ENCODE measurements at regions not wholly inside any gene's neighbourhood (a gene's known extent, or its start where the extent isn't known, plus 50 kb on each side); places are given as distances from the start of the nearest gene placed in this dataset.

DNA sequence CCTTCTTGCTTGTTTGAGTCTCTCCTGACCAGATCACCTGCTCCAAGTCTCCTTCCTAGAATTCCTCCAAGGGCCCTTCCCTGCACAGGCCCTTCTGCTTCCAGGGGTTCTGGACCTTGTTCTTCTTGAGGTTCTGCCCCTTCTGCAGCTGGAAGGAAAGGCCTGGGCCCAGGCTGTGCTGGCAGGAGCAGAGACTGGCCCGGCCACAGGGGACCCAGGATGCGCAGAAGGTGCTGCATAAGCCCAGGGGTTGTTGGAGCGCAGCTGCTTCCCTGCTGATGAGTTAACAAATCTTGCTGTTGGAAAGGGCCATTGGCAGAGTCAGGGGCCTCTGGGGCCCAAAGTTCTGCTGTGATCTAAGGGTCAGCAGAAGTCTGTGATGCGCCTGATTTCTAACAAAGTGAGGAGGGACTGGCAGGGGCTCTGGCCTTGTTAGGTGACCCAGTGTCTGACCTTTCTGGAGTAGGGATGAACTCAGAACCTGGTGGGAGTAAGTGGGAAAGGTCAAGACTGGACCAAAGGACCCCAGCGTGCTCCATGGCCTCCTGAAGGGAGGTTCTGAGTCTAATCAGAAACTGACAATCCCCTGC is 509.8 kb downstream of the PTPRU start:
- DNase-seq: no peak

DNA sequence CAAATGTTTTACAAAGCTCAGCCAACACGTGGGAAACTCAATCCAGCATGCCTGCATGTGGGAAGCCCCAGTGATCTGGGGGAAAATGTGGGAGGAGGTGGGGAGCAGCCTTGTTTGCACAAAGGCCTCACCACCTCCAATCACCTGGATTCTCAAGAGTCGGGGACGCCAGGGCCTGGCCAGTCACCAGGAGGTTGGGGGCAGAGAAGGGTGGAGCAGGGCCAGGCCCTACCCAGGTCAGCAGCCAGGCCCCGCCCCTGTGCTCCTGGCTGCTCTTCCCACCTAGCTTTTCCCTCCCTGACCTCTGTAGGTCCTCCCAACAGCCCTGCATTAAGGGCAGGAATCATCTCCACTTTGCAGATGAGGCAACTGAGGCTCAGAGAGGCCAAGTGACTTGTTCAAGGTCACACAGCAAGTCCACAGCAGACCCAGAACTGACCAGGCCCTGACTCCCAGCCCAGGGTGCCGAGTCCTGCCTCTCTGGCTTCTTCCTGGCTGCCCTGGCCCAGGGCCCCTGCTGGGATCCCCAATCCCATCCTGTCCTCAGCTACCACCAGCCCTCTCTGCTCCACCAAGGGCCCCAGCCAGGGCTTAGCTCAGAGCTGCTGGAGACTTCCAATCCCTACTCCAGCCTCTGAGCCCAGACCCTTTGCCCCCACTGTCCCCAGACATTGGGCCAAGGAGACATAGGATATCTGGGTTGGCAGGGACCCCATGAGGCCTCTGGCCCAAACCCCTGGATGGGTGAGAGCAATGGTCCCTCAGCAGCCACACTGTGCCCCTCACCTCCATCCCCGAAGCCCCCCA is 508.6 kb downstream of the PTPRU start:
- no peak for DNase-seq

DNA sequence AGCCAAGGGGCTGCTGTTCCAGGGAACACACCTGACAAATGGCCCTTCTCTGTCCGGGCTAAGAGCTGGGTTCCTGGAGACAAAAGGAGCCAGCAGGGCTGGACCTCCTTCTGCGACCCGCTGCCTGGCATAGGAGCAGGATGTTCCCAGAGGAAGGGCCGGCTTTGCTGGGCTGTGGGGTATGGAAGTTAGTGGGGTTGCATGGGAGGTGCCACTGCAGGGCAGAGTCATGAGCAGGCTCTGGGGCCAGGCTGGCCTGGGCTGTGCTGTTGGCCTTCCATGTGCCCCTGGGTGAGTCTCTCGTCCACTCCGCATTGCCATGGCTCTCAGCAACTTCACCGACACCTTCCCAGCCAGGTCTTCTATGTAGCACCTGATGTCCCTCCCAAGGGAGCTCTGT is 507.6 kb downstream of the PTPRU start:
- no peak for DNase-seq

DNA sequence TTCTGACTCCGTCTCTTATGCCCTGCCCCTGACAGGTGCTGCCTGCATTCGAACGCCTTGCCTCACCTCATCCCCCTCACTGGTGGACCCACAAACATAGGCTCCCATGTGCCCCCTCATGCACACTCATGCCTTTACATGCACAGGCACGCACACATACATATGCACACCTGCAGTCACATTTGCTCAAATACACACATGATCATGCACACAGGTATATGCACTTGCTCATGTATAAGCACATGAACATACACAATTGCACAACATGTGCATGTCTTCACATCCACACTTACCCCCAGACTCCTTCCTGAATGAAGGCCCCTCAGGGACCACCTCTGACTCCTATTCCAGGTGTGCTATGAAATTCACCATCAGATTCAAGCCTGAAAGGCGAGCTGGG is 506.9 kb downstream of the PTPRU start:
- DNase-seq: no peak

DNA sequence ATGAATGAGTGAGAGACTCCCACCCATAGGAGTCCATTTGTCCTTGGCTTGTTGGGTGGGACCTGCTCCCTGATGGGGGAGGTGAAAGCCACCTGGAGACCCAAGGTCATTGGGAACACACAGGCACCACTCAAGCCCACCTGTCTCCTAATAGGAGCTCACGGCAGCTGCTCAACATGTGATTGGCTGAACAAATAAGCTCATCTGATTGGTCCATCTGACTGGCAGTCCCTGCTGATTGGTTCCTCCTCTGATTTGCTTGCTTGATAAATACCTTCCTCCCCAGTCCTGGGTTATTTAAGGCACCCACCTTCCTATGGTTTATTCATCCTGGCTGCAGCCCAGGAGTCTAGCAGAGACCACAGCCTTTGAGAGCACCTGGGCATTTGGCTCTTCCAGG is 502.9 kb downstream of the PTPRU start:
- no peak for DNase-seq

DNA sequence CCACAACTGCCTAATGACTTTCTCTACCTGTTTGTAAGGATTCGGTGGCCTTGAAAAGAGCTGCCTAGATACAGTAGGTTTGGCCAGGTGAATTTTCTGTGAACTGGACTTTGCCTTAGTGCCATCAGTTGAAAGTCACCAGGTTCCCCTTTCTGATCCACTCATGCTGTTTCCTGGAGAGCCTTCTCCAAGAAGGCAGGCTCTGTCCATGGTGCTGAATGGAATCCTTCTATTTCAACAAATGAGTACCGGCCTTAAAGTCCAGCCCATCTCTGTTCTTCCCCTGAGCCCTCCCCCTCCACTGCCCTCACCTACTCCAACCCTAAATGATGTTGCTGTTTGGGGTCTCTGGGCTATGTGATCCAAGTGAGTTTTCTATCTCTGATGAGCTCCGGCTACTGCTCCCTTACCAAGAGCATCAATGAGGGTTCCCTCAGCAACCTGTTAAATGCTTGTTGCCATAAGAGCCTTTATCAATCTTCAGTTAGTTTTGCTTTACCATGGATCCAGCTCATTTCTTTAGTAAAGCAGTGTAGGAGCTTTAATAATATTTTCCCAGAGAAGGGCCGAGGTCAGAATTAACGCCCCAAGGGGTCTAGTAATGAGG is 500.4 kb downstream of the PTPRU start:
- peak; percentile 60 for DNase-seq

DNA sequence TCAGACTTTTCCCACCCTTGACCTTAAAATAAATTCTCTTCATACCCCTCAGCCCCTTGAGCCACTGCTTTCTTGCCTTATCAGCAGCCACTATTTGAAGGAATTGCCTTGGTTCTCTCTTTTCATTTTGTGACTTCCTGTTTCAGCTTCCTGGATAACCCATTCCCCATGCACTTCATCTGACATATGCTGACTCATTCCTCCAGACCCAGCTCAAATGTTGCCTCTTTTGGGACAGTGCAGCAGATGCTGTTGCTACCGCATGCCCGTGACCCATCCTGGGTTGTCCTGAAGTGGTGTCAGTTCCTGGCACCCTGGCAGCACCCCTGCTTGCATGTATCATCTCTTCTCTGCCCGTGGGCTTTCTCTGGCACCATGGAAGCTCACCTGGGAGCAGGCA is 496.1 kb downstream of the PTPRU start:
- DNase-seq: no peak

DNA sequence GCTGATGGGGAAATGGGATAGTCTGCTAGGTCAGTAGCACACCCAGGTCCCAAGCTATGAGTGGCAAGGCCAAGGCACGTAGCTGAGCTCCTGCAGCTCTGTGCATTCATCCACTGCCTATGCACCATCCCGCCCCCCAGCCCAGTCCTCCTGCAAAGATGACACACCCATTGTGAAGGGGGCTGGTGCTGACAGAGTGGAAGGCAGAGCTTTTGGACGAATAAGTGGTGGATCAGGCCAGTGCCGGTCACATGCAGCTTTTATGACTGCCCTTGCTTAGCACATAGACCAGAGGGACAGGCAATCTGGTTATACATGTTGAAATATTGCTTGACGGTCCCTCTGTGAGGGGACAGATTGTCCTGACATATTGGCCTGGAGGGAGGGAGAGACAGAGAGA is 494.3 kb downstream of the PTPRU start:
- DNase-seq: no peak

DNA sequence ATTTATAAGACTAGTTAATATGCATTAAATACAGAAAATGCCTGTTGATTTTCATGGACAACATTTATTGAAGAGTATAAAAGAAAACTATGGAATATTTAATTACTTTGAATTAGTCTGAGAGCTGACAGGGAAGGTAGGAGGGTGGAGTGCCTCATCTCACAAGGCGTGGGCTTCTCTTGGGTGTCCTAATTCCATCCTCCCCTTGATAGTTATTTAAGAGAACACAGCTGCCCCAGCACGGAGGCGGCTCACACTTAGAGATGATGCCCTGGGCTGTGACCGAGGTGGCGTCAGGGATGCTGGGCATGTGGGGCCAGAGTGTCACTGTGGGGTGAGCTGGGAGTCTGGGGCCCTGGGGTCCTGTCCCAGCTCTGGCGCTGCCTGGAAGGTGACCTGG is 493.0 kb downstream of the PTPRU start:
- DNase-seq: no peak

DNA sequence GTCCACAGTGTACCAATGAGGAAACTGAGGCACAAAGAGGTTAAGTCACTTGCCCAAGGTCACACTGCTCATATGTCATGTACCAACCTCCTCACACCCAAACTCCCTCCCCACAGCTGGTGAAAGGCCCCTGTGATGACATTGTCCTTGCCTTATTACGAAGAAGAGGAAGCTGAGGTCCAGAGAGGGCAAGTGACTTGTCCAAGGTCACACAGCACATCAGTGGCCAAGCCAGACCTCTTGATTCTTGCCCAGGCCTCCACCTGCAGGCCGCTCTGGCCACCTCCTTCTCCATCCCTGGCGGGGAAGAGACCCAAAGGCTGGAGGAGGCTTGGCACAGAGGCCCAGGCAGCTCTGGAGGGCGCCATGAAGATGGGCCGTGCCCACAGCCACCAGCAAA is 492.4 kb downstream of the PTPRU start:
- no peak for DNase-seq

DNA sequence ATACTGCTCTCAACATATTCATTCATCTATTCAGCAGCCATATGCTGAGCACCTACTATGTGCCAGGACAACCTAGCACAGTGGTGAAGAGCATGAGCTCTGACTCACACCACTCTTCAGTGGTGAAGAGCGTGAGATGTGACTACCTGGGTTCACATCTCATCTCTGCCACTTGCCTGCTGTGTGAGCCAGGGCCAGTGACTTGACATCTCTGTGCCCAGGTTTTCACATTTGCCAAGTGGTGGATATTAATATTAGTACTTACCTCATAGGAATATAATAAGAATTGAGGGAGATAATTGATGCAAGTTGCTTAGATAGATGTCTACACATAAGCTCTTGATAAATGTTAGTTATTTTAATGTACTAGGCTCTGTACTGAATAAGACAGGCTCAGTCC is 488.9 kb downstream of the PTPRU start:
- DNase-seq: no peak

DNA sequence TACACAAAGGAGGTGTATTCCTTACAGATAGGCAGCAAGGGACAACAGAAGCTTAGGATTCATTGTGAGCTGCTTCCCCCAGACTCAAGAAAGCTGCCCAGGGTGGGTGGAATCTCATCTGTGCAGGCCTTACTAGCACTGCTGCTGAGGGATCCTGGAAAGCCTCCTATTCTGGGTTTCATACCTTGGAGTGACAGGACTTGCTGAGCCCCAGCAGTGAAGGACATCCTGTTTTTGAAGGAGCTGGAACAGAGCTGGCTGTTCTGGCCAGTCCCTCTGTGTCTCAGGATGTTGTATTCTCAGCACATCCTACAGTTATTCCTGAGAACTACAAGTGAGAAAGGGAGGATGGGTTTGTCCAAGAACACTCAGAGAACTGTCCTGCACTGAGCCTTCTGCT is 486.3 kb downstream of the PTPRU start:
- DNase-seq: no peak

DNA sequence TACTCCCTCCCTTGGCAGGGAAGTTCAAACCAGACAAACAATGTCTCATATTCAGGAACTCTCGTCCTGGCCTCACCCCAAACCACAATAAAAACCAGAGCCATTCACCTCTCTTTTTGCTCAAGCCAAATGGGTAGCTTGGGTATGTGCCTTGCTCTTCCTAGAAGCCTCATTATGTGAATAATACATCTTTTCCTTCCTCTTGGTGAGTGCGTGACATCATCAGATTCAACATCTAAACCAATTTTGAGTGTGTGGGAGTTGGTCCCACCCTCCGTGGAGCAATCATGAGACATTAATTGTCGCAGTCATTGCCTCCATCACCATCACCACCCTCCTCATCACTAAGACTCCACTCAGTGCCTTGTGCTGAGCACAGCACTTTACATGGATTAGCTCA is 482.9 kb downstream of the PTPRU start:
- peak; percentile 81 for DNase-seq

DNA sequence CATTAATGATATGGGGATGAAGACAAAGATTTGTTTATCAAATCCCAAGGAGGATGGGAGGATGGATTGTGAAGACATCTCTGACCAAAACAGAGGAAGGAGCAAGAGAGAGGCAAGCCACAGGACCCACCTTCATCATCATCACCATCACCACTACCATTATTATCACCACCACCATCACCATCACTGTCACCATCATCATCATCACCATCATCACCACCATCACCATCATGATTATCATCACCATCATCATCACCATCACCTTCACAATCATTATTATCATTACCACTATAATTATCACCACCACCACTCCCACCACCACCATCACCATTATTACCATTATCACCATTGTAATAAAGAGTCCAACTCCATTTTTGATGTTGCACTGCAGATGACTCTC is 482.5 kb downstream of the PTPRU start:
- DNase-seq: no peak

DNA sequence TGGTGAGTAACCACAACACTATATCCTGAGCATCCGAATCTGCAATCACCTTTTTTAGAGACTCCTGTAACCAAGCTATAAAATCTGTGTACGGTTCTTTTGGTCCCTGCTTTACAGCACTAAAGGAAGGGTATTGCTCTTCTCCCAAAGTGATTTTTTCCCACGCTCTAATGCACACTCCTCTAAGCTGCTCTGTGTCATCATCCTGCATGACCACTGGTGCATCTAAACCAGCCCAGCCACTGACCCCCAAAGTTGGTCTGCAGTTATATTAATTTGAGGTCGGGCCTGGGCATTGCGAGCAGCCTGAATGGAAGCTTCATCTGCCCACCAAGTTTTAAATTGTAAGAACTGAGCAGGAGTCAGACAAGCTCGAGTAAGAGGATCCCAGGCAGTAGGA is 480.0 kb downstream of the PTPRU start:
- DNase-seq: no peak

DNA sequence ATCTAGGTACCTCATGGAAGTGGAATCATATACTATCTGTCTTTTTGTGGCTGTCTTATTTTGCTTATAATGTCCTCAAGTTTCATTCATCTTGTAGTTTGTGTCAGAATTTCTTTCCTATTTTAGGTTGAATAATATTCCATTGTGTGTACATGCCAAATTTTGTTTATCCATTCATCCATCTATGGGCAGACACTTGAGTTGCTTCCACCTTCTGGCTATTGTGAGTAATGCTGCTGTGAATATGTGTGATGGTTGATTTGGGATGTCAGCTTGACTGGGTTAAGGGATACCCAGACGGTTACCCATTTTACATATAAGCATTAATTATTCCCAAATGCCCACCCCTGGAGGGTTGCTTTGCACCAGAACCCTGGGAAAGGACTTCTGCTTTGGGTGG is 477.5 kb downstream of the PTPRU start:
- DNase-seq: peak; percentile 12

DNA sequence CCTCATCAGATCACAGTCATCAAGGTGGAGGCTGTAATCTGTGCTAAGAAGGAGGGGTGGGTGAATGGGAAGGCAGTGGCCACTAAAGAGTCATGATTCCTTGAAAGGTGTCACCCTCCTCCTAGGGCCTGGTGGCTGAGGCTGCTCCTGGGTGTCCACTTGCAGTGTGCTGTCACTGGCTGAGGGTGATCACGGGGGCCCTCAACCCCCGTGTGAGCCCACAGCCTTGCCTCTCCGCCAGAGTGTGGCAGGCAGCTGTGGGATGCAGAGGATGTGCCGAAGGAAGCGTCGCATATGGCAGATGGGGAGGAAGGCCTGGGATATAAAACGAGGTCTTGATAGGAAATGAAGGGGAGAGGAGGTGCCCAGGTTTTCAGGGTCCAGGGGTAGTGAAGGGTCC is 476.5 kb downstream of the PTPRU start:
- no peak for DNase-seq

DNA sequence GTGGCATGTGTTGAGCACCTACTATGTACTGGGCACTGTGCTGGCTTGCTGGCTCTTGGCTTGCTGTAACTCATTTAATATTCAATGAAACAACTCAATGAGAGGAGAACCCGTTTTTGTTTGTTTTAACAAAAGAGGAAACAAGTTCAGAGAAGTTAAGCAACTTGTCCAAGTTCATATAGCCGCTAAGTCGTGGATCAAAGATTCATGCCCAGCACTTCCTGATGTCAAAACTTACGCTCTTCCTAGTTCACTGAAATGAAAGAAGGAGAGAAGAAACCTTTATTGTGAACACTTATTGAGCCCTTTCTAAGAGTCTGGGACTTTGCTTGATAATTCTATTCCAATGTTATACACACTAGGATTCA is 475.9 kb downstream of the PTPRU start:
- no peak for DNase-seq

DNA sequence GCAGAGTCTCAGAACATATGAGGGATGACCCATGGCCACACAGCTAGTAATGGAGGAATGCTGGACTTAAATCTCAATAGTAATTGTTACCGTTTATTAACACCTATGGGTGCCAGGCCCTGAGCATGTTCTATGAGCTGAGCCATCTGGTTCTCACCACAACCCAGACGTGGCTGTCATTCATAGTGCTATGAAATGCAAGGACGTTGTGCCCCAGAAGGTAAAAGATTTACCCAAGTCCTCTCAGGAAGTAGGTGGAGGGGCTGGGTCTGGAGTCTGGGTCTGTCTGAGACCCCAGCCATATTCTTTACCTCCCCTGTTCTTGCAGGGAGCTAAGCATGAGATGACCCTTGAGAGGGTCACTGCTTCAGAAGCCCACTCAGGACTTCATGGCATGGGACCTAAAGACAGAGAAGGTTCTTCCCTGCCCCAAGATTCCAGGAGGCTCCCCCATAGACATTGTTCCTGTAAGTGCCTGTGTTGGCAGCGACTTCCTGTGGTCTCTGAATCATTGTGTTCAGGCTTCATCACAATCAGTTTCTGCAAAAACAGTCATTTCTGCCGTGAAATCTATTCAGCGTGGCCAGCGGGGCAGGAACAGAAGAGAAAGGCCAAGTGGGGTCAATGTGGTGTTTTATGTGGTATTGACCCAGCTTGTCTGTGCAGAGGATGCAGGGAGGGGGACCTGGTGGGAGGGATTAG is 475.4 kb downstream of the PTPRU start:
- peak; percentile 84 for DNase-seq

DNA sequence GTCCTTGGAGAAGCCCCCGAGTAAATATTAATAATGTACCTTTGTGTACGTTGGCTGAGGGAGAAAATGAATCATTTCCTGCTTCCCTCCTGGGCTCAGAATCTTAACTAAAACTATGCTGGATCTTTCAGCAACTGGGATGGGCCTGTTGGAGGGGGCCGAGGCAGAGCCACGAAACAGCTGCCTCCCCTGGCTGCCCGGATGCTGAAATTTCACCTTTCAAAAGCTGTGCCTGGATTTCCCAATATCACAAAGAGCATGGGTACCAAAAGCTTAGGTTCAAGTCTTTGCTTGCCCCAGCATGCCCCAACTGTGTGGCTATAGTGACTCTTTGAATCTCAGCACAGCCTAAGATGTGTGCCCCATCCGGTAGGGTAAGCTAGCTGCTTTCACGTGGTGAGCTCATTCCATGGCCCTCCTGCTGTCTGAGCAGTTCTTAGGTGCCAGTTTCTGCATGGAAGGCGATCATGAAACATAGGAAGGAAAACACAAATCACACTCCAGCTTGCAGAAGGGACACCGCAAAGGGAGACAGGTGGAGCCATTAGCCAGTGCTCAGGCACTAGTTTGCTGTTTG is 473.5 kb downstream of the PTPRU start:
- DNase-seq: peak; percentile 79

DNA sequence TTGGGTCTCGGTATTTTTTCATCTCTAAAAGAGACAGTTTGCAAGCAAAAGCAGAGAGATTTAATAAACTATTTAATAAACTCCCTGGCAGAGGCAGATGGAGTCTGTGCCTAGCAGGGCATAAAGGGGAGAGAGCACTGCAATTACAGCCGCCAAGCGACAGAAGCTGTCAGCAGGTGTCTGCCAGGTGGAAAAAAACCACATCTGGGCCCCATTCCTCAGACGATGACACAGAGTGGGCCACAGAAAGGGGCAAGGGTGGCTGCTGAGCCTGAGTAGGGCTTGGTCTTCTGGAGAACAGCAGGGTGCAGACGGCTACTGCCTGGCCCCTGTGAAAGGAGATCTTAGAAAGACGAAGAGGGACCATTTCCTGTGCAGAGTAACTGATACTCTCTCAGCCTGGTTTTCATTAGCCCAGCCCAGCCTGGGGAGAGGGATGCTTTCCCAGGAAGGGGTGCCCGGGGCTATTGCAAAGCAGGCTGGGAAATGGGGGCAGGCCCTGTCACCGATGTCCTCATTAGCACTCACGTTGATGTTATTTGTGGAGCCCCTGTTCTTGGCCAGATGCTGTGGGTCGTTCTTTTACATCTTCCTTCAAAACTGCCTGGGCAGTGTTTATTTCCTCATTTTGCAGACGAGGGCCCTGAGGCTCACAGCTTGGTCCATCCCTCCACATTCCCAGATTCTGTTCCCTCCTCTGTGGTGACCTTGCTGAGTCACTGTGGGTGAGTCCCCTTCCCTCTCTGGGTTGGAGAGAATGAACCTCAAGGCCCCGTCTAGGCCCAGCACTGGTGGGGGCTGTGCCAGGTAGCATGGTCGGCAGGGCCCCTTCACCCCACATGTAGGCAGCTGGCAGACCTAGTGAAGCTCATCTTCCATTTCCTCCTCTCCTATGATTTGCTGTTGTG is 472.7 kb downstream of the PTPRU start:
- peak; percentile 83 for DNase-seq

DNA sequence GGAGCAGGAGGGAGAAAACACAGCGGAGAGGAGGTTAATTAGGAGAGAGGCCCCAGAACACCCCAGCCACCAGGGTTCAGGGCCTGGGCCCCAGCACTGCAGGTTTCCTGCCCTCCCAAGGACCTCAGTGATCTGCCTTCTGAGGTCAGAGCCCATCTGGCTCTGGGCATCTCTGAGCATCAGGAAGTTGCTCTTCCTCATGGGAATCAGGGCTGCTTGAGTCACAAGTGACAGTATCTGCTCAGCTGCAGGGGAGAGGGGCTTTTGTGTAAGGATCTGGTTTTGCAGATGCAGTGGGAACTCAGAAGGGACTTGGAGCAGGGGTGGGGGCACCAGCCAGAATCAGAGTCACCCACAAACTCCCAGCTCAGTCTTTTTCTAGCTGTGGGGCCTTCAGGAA is 472.1 kb downstream of the PTPRU start:
- peak; percentile 18 for DNase-seq

DNA sequence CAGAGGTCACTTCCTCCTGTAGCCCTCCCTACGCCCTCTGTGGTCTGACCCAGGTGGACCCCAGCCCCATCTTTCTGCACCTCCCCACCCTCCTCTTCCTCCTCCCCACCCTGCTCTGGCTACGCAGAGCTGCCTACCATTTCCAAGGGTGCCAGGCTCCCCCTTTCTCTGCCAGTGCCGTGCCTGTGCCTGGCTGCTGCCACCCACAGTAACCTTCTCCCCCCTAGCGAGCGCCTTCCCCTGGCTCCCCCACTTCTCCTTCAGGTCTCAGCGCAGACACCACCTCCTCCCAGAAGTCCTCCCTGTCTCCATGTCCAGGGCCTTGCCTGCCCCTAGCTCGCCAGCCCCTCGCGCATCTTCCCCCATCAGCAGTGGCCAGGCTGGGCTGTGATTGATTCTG is 471.5 kb downstream of the PTPRU start:
- no peak for DNase-seq
